LNCAP (cell line): ENCODE measurements at regions not wholly inside any gene's neighbourhood (a gene's known extent, or its start where the extent isn't known, plus 50 kb on each side); places are given as distances from the start of the nearest gene placed in this dataset.

ENCODE experiments used
- CTCF ChIP-seq: fragments of 450-650 bp; IDR thresholded peaks from 2 replicates; pipeline ENCODE4 v1.5.1; 2017; ENCODE audit warnings: mild to moderate bottlenecking

GRCh38 chr12:97216848-97217247 is 245.8 kb upstream of the RMST start:
- TF ChIP-seq CTCF, result no peak

DNA sequence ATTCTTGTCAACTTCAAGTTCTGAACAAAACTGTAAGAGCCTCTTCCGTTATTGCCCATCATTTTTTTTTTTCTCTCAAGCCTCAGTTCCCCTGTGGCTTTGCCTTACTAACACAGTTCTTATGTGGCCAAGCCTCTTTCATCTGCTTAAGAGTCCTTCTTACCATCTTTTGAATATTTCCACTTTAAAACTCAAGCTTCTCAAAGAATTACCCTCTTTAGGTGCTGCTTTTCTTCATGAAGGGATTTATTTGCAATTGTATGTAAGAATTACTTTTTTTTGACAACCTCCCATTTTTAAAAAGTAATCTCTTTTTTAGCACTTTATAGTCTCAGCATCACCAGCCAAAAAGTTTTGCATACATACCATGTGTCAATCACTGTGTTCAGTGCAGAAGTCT is 240.2 kb upstream of the RMST start:
- TF ChIP-seq CTCF, result no peak

GRCh38 chr12:97223419-97223818 is 239.2 kb upstream of the RMST start:
- TF ChIP-seq CTCF, result no peak

GRCh38 chr12:97229004-97229403 is 233.6 kb upstream of the RMST start:
- no peak for TF ChIP-seq CTCF

DNA sequence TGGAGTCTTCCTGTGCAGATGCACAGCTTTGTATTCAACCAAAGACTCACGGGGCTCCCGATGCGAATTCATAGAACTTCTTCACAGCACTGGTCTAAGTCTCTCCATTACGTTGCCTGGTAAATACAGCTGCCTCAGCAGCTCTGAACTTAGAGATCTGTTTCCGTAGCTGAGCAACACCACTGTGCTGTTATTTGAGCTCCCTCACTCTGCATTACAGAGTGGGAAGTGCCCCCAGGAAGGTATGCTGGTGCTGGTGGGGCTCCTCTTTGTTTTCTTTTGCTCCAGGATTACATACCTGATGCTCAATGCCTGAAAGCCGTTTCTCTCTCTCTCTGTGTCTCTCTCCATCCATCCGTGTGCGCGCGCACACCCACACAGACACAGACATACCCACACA is 227.5 kb upstream of the RMST start:
- no peak for TF ChIP-seq CTCF

DNA sequence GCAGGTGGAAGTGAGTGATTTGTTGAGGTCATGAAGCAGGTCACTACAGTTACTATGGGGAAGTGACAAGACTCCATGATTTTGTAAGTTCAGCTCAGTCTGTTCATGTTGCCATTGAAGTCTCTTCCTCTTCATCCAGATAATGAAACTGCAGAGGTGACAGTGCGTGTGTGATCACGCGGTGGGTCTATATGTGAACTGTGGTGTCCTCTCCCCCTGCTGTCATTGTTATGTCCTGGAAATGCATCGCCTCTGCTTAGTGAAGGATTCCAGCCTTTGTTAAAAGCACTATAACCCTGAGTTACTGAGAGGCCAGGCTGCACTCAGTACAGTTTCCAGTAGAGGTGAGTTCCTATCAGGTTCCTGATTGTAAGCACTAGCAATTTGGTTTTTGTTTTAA is 216.2 kb upstream of the RMST start:
- TF ChIP-seq CTCF, result no peak

- TF ChIP-seq CTCF, result no peak
These were observed 212.1 kb upstream of the RMST start for GRCh38 chr12:97250483-97250882.

DNA sequence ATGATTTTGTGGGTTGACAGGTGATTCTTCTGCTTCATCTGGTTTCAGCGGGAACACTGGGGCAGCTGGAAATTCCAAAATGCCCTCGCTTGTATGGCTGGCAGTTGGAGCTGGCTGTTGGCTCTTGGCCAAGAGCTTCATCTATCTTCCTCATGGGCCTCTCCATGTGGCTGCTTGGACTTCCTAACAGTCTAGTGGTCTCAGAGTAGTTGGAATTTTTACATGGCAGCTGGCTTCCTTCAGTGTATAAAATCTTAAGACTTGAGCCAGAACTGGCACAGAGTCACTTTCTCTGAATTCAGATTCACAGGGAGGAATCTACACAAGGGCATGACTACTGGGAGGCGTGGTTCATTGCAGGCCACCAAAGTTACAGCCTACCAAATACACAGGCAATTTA is 204.9 kb upstream of the RMST start:
- TF ChIP-seq CTCF, result no peak
